IMR-90 (cell line): ENCODE measurements at regions not wholly inside any gene's neighbourhood (a gene's known extent, or its start where the extent isn't known, plus 50 kb on each side); places are given as distances from the start of the nearest gene placed in this dataset.

Experiments used
- ATAC-seq: fragments of 200-7000 bp; cut with Tn5 transposase; 2 replicates; pipeline ENCODE4 v1.9.1; 2020; ENCODE audit warnings: low read depth, mild to moderate bottlenecking, moderate library complexity
- BruUV-seq: library from RNA; stranded (reverse); fragments of 400-500 nt; replicated peaks from 2 replicates; lab custom pipeline; 2021; lab: Mats Ljungman, UMichigan
- CTCF ChIA-PET: fragments of 300-600 bp; formaldehyde crosslinking; extraction: SDS; loops from one replicate; lab custom pipeline; 2021; ENCODE audit warnings: antibody characterized with exemption; lab: Yijun Ruan, JAX
- POLR2A ChIA-PET: fragments of 300-600 bp; sonication (Branson Sonifier 250); formaldehyde crosslinking; loops from one replicate; lab custom pipeline; 2022; ENCODE audit warnings: antibody characterized with exemption; ENCODE audit not compliant: unreplicated experiment; lab: Charles Lee
- DNase-seq: peaks from one replicate; pipeline ENCODE4 v3.0.0; 2013
- H2AFZ ChIP-seq: replicated peaks from 2 replicates; pipeline ENCODE3; 2013; ENCODE audit warnings: low read length, mild to moderate bottlenecking; ENCODE audit not compliant: poor library complexity
- H2AK5ac ChIP-seq: 2 replicates; pipeline ENCODE4 v1.6.1; 2013; ENCODE audit warnings: low read depth, low read length, inconsistent platforms
- H2AK9ac ChIP-seq: replicated peaks from 2 replicates; pipeline ENCODE3; 2013; ENCODE audit warnings: mild to moderate bottlenecking, low read depth, low read length, moderate library complexity; ENCODE audit not compliant: poor library complexity
- H2BK120ac ChIP-seq: 2 replicates; pipeline ENCODE4 v1.6.1; 2013; ENCODE audit warnings: low read depth, low read length, inconsistent platforms
- H2BK15ac ChIP-seq: 3 replicates; pipeline ENCODE4 v1.6.1; 2013; ENCODE audit warnings: low read depth, low read length, inconsistent platforms
- H2BK20ac ChIP-seq: 2 replicates; pipeline ENCODE4 v1.6.1; 2013; ENCODE audit warnings: low read depth, mild to moderate bottlenecking, inconsistent platforms, low read length, moderate library complexity
- H2BK5ac ChIP-seq: 2 replicates; pipeline ENCODE4 v1.6.1; 2013; ENCODE audit warnings: mild to moderate bottlenecking, low read depth, low read length, inconsistent platforms; ENCODE audit not compliant: poor library complexity, severe bottlenecking
- H3K14ac ChIP-seq: replicated peaks from 2 replicates; pipeline ENCODE4 v1.6.1; 2013; ENCODE audit warnings: low read depth, low read length, inconsistent platforms
- H3K18ac ChIP-seq: 2 replicates; pipeline ENCODE4 v1.6.1; 2013; ENCODE audit warnings: low read depth, low read length, control low read depth
- H3K23ac ChIP-seq: 2 replicates; pipeline ENCODE4 v1.6.1; 2013; ENCODE audit warnings: low read depth, low read length, inconsistent platforms
- H3K27ac ChIP-seq: 2 replicates; pipeline ENCODE4 v1.5.1; 2013; ENCODE audit warnings: mild to moderate bottlenecking, control low read depth, low read length; ENCODE audit not compliant: insufficient read depth
- H3K27me3 ChIP-seq: 2 replicates; pipeline ENCODE4 v1.6.1; 2013; ENCODE audit warnings: low read length; ENCODE audit not compliant: control insufficient read depth, insufficient read depth
- H3K36me3 ChIP-seq: 2 replicates; pipeline ENCODE4 v1.6.1; 2013; ENCODE audit warnings: low read length, mixed read lengths; ENCODE audit not compliant: control insufficient read depth, insufficient read depth
- H3K4ac ChIP-seq: 2 replicates; pipeline ENCODE4 v1.6.1; 2013; ENCODE audit warnings: low read depth, low read length, inconsistent platforms
- H3K4me1 ChIP-seq: 2 replicates; pipeline ENCODE4 v1.6.1; 2013; ENCODE audit warnings: low read length, mixed read lengths; ENCODE audit not compliant: control insufficient read depth, insufficient read depth
- H3K4me2 ChIP-seq: 2 replicates; pipeline ENCODE4 v1.6.1; 2013; ENCODE audit warnings: low read depth, mild to moderate bottlenecking, control low read depth, low read length, moderate library complexity
- H3K4me3 ChIP-seq: 2 replicates; pipeline ENCODE4 v1.5.1; 2013; ENCODE audit warnings: low read depth, mild to moderate bottlenecking, control low read depth, low read length, moderate library complexity; ENCODE audit not compliant: insufficient read depth
- H3K56ac ChIP-seq: 2 replicates; pipeline ENCODE4 v1.6.1; 2013; ENCODE audit warnings: low read length, inconsistent platforms; ENCODE audit not compliant: insufficient read depth; ENCODE audit errors: extremely low read depth
- H3K79me1 ChIP-seq, 2 experiments: 2 replicates each; pipeline ENCODE4 v1.6.1; 2013; ENCODE audit warnings: low read length in 2 of 2, inconsistent platforms in 1 of 2, low read depth in 1 of 2
- H3K9ac ChIP-seq: 2 replicates; pipeline ENCODE4 v1.6.1; 2013; ENCODE audit warnings: low read depth, low read length, control low read depth
- H3K9me1 ChIP-seq: 2 replicates; pipeline ENCODE4 v1.6.1; 2013; ENCODE audit warnings: low read length, inconsistent platforms; ENCODE audit not compliant: insufficient read depth
- H3K9me3 ChIP-seq: 2 replicates; pipeline ENCODE4 v1.6.1; 2013; ENCODE audit warnings: low read length; ENCODE audit not compliant: control insufficient read depth, insufficient read depth
- H4K20me1 ChIP-seq: 2 replicates; pipeline ENCODE4 v1.6.1; 2013; ENCODE audit warnings: low read length, inconsistent platforms; ENCODE audit not compliant: insufficient read depth
- H4K5ac ChIP-seq: 2 replicates; pipeline ENCODE4 v1.6.1; 2013; ENCODE audit warnings: mild to moderate bottlenecking, low read depth, low read length, control low read depth
- H4K8ac ChIP-seq, 2 experiments: 2 replicates each; pipeline ENCODE4 v1.6.1; 2013; ENCODE audit warnings: low read depth in 2 of 2, low read length in 2 of 2, control low read depth in 1 of 2, inconsistent platforms in 1 of 2
- H4K91ac ChIP-seq: 2 replicates; pipeline ENCODE4 v1.6.1; 2013; ENCODE audit warnings: low read depth, low read length, inconsistent platforms; ENCODE audit not compliant: insufficient read depth
- BHLHE40 ChIP-seq: fragments of 150-350 bp; IDR thresholded peaks from 2 replicates; pipeline ENCODE4 v1.6.1; 2016; ENCODE audit warnings: mild to moderate bottlenecking, low read depth, low read length
- CEBPB ChIP-seq: IDR thresholded peaks from 2 replicates; pipeline ENCODE4 v1.6.1; 2012; ENCODE audit warnings: low read depth, low read length, improper control_type of control experiment
- CHD1 ChIP-seq: IDR thresholded peaks from 2 replicates; pipeline ENCODE4 v1.6.1; 2012; ENCODE audit warnings: low read depth, low read length, improper control_type of control experiment
- FOS ChIP-seq: fragments of 150-350 bp; IDR thresholded peaks from 2 replicates; pipeline ENCODE4 v1.6.1; 2016; ENCODE audit warnings: low read depth, low read length
- MAFK ChIP-seq: IDR thresholded peaks from 2 replicates; pipeline ENCODE4 v1.6.1; 2012; ENCODE audit warnings: low read depth, low read length, improper control_type of control experiment
- MAZ ChIP-seq: IDR thresholded peaks from 2 replicates; pipeline ENCODE4 v1.6.1; 2012; ENCODE audit warnings: low read depth, mild to moderate bottlenecking, low read length, improper control_type of control experiment, moderate library complexity, borderline replicate concordance
- MXI1 ChIP-seq: IDR thresholded peaks from 2 replicates; pipeline ENCODE4 v1.6.1; 2012; ENCODE audit warnings: low read depth, mild to moderate bottlenecking, low read length, moderate library complexity, borderline replicate concordance
- NFE2L2 ChIP-seq: fragments of 150-350 bp; IDR thresholded peaks from 2 replicates; pipeline ENCODE4 v1.6.1; 2016; ENCODE audit warnings: low read depth, mild to moderate bottlenecking, low read length
- POLR2A ChIP-seq: IDR thresholded peaks from 2 replicates; pipeline ENCODE4 v1.6.1; 2012; ENCODE audit warnings: mild to moderate bottlenecking, low read depth, low read length
- RAD21 ChIP-seq: IDR thresholded peaks from 2 replicates; pipeline ENCODE4 v1.6.1; 2012; ENCODE audit warnings: low read length, improper control_type of control experiment
- RCOR1 ChIP-seq: IDR thresholded peaks from 2 replicates; pipeline ENCODE4 v1.6.1; 2012; ENCODE audit warnings: mild to moderate bottlenecking, low read length, improper control_type of control experiment; ENCODE audit not compliant: insufficient replicate concordance
- RFX5 ChIP-seq: IDR thresholded peaks from 2 replicates; pipeline ENCODE4 v1.8.0; 2012; ENCODE audit warnings: low read depth, mild to moderate bottlenecking, low read length, moderate library complexity
- SMC3 ChIP-seq: fragments of 150-350 bp; IDR thresholded peaks from 2 replicates; pipeline ENCODE4 v1.6.1; 2016; ENCODE audit warnings: low read depth, mild to moderate bottlenecking, antibody characterized with exemption, low read length, moderate library complexity
- WGBS, 2 experiments: methylation state at CpG; one replicate each; pipeline versions ENCODE4 v1.1.5 to v1.1.7; 2013; ENCODE audit warnings: missing lambda C conversion rate in 2 of 2; ENCODE audit not compliant: insufficient read length in 1 of 2; ENCODE audit errors: extremely low coverage in 2 of 2; 5-methylcytosine and 5-hydroxymethylcytosine counted together
- dilution Hi-C: fragments of 300-500 bp; cut with HindIII; formaldehyde crosslinking; loops from one replicate; pipeline ENCODE4 v1.14.3; 2018; ENCODE audit warnings: low sequenced_read_pairs; ENCODE audit not compliant: unreplicated experiment
- in situ Hi-C: fragments of 300-500 bp; cut with MboI; formaldehyde crosslinking; loops from 3 replicates; pipeline ENCODE4 v1.14.3; 2019; ENCODE audit warnings: low sequenced_read_pairs, inconsistent platforms, mixed read lengths
- intact Hi-C: fragments of 100-400 bp; cut with micrococcal nuclease; formaldehyde crosslinking; loops from 2 replicates; pipeline ENCODE4 v1.10.0; 2022
- TF ChIP-seq, protein P1 (sequence below): conservative IDR thresholded peaks from 2 replicates; pipeline ENCODE4 v1.5.1; 2012; ENCODE audit warnings: mild to moderate bottlenecking, low read depth, low read length, improper control_type of control experiment
- TF ChIP-seq, protein P2 (sequence below): fragments of 150-350 bp; IDR thresholded peaks from 2 replicates; pipeline ENCODE4 v1.6.1; 2016; ENCODE audit warnings: low read depth, mild to moderate bottlenecking, low read length, moderate library complexity, borderline replicate concordance
- TF ChIP-seq, protein P3 (sequence below): fragments of 150-350 bp; IDR thresholded peaks from 2 replicates; pipeline ENCODE4 v1.6.1; 2017; ENCODE audit warnings: mild to moderate bottlenecking, antibody characterized with exemption, low read length, low read depth

DNA sequence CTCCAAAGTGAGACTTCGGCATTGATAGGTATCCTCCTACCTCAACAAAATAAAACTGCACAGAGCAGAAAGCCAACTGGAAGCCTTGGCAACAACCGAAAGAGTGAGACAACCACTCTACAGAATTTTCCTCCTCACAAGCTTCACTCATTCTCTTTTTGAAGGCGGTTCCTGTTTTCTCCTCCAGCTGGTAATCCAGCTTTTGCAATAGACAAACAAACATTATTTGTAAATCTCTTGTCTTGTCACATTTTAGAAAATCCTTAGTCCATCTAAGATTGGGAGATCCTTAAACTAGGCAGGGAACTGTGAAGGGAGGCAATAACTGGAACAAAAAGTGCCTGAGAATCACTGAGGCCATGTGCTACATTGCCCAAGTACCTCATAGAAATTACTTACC lies 332.4 kb downstream of the BCL11A start:
- Histone ChIP-seq H4K5ac (no peak overlapping the region), H2AFZ (no peak overlapping the region), H3K27ac (no peak overlapping the region), H2AK5ac (no peak overlapping the region), H3K4ac (no peak overlapping the region), H3K14ac (no peak overlapping the region), H3K36me3 (no peaks in the 10 kb centered on the region), H2BK20ac (no peak overlapping the region), H3K27me3 (no peaks in the 10 kb centered on the region), H2BK15ac (no peak overlapping the region), H3K4me2 (no peak overlapping the region), H3K9me3 (no peaks in the 10 kb centered on the region; the same call in 1 of the 2 replicates), H3K79me1 (no peaks in the 10 kb centered on the region), H4K20me1 (no peaks in the 10 kb centered on the region), H2BK120ac (no peak overlapping the region), H3K23ac (no peak overlapping the region), H3K56ac (no peak overlapping the region), H3K4me3 (no peak overlapping the region), H2BK5ac (no peak overlapping the region), H4K91ac (no peak overlapping the region), H4K8ac (no peak overlapping the region), H3K4me1 (no peaks in the 10 kb centered on the region), H2AK9ac (no peak overlapping the region), H3K9ac (no peak overlapping the region), H3K18ac (no peak overlapping the region), H3K9me1 (no peaks in the 10 kb centered on the region)
- 71% methylated on average over 2 of the region's 3 CpGs; no CpG with 5 or more reads in 1 of the 2 experiments for WGBS, 2 experiments
- BruUV-seq: no TSS peak
- dilution Hi-C loops: no loop called here
- intact Hi-C loops: no loop called here
- ChIA-PET POLR2A (no interaction called here), CTCF (no interaction called here)
- TF ChIP-seq FOS (no peak), BHLHE40 (no peak), CHD1 (no peak), NFE2L2 (no peak), RFX5 (no peak), RAD21 (no peak), RCOR1 (no peak), MAFK (no peak), SMC3 (no peak), MAZ (no peak), CEBPB (no peak), MXI1 (no peak), POLR2A (no peak)
- TF ChIP-seq, protein P1, sequence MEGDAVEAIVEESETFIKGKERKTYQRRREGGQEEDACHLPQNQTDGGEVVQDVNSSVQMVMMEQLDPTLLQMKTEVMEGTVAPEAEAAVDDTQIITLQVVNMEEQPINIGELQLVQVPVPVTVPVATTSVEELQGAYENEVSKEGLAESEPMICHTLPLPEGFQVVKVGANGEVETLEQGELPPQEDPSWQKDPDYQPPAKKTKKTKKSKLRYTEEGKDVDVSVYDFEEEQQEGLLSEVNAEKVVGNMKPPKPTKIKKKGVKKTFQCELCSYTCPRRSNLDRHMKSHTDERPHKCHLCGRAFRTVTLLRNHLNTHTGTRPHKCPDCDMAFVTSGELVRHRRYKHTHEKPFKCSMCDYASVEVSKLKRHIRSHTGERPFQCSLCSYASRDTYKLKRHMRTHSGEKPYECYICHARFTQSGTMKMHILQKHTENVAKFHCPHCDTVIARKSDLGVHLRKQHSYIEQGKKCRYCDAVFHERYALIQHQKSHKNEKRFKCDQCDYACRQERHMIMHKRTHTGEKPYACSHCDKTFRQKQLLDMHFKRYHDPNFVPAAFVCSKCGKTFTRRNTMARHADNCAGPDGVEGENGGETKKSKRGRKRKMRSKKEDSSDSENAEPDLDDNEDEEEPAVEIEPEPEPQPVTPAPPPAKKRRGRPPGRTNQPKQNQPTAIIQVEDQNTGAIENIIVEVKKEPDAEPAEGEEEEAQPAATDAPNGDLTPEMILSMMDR: no peak
- TF ChIP-seq, protein P2, sequence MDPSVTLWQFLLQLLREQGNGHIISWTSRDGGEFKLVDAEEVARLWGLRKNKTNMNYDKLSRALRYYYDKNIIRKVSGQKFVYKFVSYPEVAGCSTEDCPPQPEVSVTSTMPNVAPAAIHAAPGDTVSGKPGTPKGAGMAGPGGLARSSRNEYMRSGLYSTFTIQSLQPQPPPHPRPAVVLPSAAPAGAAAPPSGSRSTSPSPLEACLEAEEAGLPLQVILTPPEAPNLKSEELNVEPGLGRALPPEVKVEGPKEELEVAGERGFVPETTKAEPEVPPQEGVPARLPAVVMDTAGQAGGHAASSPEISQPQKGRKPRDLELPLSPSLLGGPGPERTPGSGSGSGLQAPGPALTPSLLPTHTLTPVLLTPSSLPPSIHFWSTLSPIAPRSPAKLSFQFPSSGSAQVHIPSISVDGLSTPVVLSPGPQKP: no peak
- TF ChIP-seq, protein P3, sequence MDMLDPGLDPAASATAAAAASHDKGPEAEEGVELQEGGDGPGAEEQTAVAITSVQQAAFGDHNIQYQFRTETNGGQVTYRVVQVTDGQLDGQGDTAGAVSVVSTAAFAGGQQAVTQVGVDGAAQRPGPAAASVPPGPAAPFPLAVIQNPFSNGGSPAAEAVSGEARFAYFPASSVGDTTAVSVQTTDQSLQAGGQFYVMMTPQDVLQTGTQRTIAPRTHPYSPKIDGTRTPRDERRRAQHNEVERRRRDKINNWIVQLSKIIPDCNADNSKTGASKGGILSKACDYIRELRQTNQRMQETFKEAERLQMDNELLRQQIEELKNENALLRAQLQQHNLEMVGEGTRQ: no peak
- in situ Hi-C loops: no loop called here
- ATAC-seq (no peak), DNase-seq (no peak)
